SHP77 (cell line): ENCODE measurements at regions not wholly inside any gene's neighbourhood (a gene's known extent, or its start where the extent isn't known, plus 50 kb on each side); places are given as distances from the start of the nearest gene placed in this dataset.

ENCODE experiments used
- DNase-seq, 2 experiments: peaks; one replicate each; lab custom pipeline; 2025; lab: John Stamatoyannopoulos, UW

DNA sequence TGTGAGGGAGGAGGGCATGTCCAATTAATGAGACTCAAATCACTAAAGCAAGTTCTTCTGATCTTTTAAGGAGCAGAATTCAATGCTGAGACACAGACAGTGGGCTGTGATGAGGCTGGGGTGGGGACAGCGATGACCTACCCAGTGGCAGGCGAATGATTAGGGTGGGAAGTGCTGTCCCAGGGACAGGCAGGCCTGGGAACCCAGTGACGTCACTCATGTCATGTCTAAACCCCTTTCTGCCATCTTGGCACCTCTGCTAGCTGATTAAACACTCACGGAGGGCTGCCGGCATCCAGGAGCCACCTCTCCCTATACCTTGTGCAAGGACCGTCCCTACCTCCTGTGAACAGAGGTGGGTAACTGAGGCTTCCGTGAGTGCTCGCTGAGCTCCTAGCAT, 1235.2 kb downstream of the TBC1D22A start:
- DNase-seq: no peak

DNA sequence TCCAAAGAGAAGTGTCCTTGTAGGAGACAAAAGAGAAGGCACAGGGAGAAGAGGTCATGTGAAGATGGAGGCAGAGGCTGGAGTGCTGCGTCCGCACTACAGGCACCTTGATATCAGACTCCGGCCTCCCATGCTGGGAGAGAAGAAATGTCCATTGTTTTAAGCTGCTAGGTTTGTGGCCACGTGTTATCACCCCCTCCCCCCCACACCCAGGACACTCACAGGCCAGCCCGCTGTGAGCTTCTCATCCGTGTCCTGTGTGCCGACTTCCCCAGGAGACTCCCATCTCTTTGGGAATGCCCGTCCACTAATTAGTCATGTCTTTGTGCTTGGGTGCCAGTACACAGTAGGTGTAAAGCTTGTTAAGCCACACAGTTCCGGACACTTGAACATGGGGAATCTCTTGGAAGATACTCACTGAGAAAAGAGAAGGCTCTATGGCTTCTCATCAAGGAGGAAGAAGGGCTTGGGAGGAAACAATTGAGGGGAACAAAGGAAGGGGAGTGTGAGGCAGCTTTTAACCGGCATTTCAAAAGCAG, 1234.7 kb downstream of the TBC1D22A start:
- no peak for DNase-seq

DNA sequence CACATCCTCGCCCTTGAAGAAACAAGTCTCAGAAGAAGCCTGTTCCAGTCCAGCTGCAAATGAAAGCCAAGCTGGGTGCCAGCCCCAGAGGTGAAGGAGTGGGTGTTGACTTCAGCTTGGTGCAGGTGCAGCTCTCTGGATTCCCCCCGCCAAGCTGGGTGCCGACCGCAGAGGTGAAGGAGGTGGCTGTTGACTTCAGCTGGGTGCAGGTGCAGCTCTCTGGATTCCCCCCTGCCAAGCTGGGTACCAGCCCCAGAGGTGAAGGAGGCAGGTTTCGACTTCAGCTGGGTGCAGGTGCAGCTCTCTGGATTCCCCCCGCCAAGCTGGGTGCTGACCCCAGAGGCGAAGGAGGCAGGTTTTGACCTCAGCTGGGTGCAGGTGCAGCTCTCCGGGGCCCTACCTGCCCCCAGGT, 1234.0 kb downstream of the TBC1D22A start:
- DNase-seq: no peak

DNA sequence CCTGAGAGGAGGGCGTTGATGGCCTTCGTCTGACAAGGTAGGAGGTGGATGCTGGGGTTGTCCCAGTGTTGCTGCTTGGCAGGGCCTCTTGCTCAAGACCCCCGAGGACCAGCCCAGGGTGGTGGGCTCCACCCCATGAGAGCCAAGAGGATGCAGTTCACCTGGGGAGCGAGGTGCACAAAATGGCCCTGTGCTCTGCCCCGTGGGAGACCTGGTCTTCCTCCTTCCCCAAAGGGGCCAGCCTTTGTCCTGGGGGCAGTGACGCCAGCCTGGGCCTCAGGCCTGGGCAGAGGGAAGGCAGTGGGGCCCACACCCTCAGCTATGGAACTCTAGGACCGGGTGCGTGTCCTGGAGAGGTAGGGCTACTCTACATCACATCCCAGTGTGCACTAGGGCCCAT, 1233.3 kb downstream of the TBC1D22A start:
- DNase-seq: no peak

DNA sequence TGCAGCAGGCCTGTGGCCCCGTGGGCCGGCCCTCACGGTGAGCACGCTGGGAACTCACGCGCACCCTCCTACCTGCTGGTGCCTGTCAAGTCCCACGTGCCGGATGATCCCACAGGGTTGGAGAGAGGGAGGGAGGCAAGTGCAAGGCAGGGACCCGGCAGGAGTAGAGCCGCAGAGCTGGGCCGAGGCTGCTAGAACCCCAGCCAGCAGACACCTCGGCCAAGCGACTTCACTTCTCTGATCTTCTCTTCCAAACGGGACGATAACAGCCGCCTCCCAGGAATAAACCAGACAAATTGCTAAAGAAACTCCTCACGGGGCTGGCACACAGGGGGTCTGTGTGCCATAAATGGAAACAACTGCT, 1232.8 kb downstream of the TBC1D22A start:
- DNase-seq: no peak

DNA sequence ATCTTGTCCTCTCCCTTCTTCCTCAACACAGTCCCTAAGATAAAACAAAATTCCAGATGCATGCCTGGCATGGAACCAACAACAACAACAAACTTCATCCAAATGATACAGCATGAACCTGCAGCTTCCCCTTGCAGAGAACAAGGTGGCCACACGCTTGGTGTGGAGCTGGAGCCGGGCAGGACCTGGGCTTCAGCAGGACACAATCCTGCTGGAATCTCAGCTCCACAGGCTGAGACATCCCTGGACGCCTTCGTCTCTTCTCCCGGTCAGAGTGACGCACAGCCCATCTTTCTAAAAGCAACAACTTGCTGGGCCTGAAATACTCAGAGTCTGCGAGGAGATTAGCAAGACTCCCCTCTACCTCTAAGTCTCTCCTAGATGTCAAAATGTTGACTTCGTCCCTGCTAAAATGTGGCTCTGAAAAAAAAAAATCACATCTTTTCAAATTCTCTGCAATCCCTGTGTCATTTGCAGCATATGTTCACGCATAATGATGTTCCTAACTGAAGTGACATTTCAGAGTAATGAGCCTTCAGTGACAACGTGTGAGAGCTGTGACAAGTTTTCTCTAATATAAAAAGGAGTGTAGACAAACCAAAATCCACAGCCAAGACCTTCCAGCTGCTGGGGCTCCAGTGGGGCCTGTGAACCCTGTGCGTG, 1232.3 kb downstream of the TBC1D22A start:
- DNase-seq: no peak

DNA sequence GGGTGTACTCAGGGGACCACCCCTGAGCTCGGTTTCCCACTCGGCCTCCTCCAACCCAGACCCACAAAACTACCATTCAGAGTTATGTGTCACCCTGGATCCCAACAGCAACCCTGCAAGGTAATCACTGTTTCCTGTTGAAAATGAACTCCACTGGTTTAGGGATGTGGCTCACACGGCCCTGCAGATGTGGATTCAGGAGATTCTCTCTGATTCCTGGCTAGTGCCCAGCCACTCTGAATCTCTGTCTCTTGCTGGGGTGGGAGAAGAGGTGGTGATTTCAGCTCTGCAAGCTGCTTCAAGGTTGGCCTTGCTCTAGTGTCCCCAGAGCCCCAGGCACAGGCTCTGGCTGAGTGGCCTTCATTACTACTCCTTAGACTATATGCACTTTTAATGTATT, 1231.6 kb downstream of the TBC1D22A start:
- DNase-seq: no peak

DNA sequence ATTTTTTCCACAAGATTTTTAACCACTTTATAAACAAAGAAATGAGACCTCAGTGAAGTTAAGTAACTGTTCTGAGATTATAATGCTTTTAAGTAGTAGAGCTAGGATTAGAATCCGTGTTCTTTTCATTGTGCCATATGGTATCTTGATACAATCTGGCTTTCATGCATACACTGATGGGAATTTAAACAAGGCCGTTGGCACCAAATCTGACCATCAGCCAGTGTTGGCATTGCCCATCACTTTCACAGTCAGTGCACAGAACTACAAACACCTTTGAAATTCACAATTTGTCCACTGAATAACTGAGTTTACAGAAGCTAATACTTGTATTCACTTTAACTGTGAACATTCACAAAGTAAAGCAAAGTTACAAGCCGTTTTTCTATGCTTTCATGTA, 1228.0 kb downstream of the TBC1D22A start:
- DNase-seq: no peak

DNA sequence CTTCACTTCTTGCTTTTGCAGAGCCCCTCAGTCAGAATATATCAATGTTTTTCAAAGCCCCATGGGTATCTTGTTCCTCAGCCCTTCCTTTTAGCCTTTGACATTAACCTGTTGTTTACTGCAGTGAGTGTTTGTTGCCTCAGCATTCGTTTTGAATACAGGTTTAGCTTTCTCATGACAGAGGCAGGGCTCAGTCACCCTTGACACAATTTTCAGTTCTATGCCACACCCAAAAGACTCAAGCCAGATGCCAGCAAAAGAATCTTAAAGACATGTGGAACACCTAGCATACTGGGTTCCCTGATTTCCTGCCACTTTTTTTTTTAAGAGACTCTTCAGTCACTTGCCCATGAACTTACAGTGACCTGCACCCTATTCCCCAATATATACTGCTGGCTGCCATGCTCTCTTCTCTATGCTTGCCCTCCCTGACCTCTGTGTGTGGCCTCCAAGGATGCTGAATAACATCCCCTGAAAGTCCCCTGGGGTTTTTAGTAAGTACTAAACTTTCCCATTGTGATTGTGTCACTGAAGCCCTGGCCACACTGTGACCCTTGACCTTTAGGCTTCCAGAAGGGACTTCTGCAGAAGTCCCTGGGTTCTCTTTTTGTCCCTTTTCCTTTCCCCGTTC, 1225.5 kb downstream of the TBC1D22A start:
- no peak for DNase-seq

DNA sequence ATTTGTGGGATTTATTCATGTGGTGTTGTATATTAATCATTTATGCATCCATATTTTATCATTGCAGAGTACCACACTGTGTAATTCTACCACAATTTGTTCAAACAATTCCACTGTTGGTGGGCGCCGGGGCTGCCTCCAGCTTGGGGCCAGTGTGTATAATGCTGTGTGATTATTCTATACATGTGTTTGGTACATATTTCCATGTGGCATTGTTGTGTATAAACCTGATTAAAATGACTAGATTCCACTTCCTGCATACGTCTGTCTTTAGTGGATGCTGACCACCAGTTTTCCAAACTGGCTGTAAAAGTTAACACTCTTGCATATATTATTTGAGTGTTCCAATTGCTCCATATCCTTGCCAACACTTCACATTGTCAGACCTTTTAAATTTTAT, 1213.8 kb downstream of the TBC1D22A start:
- DNase-seq: no peak

DNA sequence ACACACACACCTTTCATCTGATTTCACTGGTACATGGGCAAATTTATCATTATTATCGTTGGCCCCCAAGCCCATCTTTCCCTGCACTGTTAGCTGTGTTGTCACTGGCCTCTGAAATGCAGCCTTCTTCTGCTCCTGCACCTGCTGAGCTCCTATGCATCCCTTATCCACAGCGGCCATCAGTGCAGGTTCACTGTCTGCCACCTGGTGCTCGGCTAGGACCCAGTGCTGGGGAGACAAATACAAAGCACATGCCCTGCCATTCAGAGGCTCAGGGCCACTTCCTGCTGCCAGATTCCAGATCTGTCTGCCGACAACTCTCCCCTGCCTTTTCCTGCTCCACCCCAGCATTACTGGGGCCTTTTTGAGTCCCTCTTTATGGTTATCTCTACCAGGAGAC, 1205.4 kb downstream of the TBC1D22A start:
- DNase-seq: no peak

DNA sequence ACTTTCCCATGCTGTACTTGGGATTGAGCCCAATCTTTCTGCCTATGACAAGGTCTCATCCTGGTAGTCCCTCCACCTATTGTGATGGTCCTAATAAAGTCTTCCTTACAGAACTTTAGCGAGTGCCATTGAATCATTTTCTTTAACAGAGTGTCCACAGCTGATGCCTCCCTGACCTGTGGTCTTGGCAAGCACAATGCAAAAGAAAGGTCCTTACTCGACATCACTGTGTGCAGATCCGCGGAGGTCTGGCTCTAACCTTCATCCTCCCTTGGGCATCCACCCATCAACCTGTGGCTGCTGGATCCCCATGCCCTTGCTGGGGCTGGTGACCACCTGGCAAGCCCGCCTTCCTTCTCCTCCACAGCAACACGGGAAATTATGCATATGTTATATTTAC, 1203.9 kb downstream of the TBC1D22A start:
- no peak for DNase-seq

DNA sequence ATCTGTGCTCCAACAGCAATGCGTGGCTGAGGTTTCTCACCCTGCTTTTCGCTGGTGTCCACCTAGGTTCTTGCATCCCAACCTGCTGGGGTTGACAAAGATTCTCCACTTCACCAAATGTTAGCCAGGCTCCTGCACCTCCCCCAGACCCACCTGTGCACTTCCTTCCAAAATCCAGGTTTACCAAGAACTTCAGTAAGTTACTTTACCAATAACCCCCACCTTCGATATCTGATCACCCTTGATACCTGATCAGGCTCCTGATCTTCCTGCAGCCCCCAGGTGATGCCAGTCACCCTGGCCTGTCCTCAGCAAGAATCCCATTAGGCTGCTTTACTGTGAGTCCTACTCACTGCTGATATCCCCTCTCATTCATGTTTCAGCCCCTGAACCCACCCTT, 1203.4 kb downstream of the TBC1D22A start:
- DNase-seq: no peak

DNA sequence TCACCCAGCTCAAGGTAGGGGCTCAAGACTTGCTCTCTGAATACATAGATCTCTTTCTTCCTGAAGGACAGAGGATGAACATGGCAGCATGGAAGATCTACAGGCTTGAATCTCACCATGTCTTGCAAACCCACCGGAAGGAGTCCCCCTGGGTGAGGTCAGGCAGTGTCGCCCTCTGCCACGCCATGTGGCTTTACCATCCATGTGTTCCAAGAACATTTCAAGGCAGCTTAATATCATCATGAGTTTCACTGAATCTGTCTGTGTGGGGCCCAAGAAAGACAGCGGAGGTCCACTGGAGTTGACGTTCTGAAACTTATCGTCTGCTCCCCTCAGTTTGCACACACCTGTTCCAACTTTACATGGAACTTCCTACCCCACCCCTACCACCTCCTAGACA, 1202.6 kb downstream of the TBC1D22A start:
- no peak for DNase-seq

DNA sequence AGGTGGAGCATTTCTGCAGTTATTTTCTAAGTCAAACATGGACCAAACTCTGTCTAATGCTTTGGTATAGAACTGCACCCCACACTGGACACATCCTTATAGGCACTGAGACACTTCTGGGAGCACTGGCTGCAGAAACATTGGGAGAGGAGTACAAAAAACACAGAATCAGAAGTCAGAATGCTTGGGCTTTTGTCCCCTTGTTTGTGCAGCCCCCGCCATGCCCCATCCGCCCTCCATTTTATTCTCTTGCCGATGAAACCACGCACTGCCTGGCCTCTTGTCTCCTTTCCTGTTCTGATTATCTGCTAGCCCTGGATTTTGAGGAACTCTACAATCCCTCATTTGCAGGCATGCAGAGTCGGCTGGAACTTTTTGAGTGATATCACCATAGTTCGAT, 1201.2 kb downstream of the TBC1D22A start:
- no peak for DNase-seq

DNA sequence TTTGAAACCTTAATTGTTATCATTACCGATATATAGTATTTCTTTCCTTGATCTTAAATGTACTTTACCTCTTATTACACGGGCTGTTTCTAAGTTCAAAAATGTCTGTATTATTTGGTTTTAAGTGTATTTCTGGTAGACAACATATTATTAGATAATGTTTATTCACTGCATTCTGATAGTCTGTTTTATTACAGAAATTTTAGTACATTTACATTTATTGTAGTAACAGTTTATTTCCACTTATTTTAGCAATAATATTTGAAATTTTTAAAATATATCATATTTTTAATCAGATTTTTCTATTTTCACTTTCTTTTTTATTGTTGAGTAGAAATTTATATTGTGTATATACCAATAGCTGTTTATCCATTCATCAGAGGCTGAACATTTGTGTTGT, 1195.2 kb downstream of the TBC1D22A start:
- DNase-seq: no peak

DNA sequence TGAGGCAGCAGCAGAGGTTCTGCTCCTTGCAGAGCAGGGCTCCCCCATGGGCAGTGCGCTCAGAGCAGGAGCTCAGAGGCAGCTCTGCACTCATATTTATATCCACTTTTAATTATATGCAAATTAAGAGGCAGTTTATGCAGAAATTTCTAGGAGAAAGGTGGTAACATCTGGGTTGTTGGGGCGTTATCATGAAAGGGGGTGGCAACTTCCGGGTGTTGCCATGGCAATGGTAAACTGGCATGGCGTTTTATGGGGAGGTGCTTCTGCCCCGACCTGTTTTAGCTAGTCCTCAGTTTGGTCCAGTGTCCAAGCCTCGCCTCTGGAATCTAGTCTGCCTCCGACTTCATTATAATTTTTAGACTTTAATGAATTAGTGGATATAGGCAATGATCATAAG, 1191.7 kb downstream of the TBC1D22A start:
- no peak for DNase-seq

DNA sequence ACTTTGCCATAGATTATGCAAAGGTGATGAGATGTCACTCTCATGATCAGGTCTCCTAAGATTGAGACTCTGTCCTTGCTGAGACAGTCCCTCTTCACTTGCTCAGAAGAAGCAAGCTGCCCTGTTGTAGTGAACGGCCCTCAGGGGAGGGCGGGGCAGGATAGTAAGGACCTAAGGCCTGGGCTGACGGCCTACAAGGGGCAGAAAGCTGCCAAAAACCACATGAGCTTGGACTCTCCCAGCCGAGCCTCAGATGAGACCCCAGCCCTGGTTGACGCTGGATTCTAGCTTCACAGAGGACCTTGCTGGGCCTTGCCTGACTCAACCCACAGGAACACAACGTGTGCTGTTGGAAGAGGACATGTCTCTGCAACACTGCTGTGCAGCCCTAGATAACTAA, 1182.5 kb downstream of the TBC1D22A start:
- DNase-seq: no peak

DNA sequence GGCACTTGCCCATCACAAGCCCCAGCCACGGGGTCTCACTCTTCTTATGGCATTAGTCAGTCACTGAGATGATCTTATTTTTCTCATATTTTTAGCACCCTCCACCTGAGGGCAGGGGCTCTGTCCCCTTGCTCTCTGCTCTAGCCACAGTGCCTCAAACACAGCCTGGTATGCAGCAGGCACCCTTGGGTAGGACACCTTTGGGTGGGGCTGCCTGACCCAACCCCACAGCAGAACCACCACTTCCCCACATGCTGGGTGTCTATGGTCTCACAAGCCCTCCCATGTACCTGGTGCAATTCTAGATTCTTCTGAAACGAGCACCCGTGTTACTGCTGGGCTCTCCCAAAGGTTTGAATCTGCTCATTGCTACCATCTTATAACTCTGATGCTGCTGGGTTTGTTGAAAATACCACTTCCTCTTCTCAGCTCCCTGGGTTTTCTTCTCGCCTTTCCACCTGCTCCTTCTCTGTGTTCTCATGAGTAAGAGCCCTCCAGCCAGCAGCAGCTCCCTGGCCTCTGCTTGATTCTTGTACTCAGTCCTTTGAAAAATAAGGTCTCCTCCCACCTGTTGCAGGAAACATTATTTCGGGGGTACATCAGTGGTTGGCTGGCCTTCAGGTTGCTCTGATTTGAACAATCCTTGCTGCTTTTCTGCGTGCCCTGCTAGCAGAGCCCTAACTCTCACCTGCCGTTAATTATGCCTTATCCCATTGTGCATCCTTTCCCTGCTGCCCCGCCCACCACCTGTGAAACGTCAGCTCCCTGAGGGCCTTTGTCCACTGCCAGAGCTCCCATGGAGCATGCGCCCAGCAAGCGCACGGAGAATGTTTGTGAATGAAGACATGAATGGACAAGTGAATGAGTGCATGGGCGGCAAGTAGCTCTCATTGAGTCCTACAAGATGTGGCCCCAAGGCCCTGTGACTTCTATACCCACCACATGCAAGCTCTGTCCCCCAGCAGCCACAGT, 1181.6 kb downstream of the TBC1D22A start:
- no peak for DNase-seq

DNA sequence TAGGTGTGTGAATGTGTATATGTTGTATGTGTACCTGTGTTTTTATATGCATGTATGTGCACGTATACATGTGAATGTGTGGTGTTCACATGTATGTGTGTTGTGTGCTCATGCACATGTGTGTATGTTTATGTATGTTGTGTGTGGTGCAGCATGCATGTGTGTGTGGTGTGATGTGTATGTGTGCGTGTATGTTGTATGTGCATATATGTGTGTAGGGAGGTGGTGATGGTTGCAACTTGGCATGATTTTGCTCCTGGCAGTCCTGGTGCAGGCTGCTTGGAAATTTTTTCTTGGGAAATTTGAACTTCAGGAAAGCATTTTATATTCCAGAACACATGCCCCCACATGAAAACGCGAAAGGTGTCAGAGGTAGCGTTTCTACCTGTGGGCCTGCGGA, 1177.8 kb downstream of the TBC1D22A start:
- no peak for DNase-seq

DNA sequence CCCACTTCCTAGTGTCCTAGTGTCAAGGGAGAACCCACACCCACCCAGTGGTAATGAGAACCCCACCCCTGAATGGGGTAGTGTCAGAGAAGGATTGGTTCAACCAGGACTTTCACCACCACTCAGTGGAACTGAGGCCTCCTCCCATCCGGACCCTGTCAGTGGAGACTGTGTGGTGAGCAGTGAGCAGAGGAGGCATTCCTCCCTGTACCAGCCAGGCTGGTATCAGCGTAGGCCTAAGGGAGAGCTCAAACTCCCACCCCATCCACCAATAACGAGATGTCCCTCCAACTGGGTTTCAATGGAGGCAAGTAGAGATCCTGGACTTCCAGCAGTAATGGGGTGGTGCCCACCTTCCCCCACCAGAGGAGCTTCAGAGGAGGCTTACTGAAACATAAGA, 1171.4 kb downstream of the TBC1D22A start:
- no peak for DNase-seq

DNA sequence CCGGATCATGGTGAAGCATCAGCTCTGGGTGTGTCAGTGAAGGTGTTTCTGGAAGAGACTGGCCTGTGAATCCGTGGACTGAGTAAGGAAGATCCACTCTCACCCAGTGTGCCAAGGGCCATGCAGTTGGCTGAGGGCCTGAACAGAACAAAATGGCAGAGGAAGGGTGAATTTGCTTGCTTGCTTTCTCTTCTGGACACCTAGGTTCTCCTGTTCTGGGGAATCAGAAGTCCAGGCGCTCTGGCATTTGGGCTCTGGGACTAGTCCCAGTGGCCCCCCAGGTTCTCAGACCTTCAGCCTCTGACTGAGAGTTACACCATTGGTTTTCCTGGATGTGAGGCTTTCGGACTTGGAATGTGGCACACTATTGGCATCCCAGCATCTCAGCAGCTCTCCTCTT, 1170.8 kb downstream of the TBC1D22A start:
- DNase-seq: no peak

DNA sequence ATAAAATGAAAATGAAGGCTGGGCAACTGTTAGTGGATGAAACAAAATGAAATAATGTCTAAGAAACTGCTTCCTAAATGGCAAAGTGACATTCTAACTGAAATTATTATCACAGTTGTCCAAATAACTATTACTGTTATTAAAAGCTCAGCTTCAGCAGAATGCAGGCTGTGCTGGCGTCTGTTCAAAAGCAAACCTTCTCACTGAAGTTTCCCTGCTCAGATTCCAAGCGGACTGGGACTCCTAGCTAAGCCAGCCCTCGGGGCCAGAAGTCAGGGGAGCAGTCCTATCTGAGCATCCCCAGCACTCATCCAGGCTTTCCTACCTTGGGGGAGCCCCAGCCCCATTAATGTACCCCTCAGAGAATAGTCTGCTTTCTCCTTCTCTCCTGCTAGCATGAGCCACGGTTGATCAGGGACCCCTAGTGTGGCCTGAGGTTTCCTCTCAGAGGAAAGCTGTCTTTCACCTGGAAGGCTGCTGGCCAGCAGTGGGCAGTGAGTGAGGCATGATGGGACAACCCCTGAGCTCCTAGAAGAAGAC, 1167.3 kb downstream of the TBC1D22A start:
- DNase-seq: no peak
